GM18520 (cell line): ENCODE measurements at regions not wholly inside any gene's neighbourhood (a gene's known extent, or its start where the extent isn't known, plus 50 kb on each side); places are given as distances from the start of the nearest gene placed in this dataset.
"Not testable (repeated sequence)": the region's sequence is repeated elsewhere in the genome, so short reads cannot be mapped to it uniquely, and the experiment has no call there.

Experiments used
- ATAC-seq: cut with Tn5 transposase; IDR thresholded peaks from one replicate; pipeline ENCODE4 v1.9.1; 2021; ENCODE audit not compliant: unreplicated experiment

- no peak for ATAC-seq
Observed at GRCh38 chr5:155114655-155115054, 101.1 kb downstream of the KIF4B start.

- ATAC-seq: no peak
Observed at GRCh38 chr5:155116456-155117251, 103.1 kb downstream of the KIF4B start.

- ATAC-seq: no peak
Observed at GRCh38 chr5:155125551-155126095, 112.1 kb downstream of the KIF4B start.

- ATAC-seq: no peak
Observed at GRCh38 chr5:155126573-155126972, 113.0 kb downstream of the KIF4B start.

- no peak for ATAC-seq
Observed at GRCh38 chr5:155127552-155127951, 114.0 kb downstream of the KIF4B start.

DNA sequence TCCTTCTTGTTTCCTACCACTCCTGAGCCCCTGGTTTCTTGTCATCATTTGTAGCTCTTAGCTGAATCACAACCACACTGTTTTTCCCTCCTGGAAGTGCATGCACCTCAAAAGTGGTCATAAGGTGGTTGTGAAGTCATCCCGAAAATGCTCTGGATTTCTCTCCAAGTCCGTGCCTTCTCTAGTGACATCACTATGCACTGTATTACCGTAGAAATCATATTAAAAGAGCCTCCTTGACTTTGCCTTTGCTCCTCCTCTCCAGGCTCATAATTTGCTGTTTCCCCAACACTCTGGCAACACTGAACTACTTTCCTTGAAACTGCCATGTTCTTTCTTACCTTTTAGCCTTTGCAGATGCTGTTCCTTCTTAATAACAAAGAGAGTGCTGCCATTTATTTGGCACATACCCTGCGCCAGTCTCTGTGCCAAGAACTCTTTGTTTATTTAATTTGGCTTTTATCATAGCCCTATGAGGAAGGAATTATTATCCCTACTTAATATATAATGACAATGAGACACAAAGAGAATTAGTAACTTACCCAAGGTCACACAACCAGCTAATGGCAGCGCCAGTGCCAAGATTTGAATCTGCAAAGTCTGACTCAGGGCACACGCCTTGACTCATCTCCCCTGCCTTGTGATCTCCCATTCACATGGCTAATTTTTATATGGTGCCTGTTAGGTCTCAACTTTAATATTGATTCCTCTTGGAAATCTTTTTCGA, 115.4 kb downstream of the KIF4B start:
- no peak for ATAC-seq

GRCh38 chr5:155129513-155129880, 115.9 kb downstream of the KIF4B start:
- no peak for ATAC-seq

GRCh38 chr5:155134130-155134529, 120.6 kb downstream of the KIF4B start:
- no peak for ATAC-seq

- no peak for ATAC-seq
Observed at GRCh38 chr5:155136216-155136850, 122.8 kb downstream of the KIF4B start.

GRCh38 chr5:155137683-155138082, 124.1 kb downstream of the KIF4B start:
- ATAC-seq: no peak

GRCh38 chr5:155140646-155141045, 127.1 kb downstream of the KIF4B start:
- no peak for ATAC-seq

GRCh38 chr5:155144956-155145355, 131.4 kb downstream of the KIF4B start:
- ATAC-seq: no peak

DNA sequence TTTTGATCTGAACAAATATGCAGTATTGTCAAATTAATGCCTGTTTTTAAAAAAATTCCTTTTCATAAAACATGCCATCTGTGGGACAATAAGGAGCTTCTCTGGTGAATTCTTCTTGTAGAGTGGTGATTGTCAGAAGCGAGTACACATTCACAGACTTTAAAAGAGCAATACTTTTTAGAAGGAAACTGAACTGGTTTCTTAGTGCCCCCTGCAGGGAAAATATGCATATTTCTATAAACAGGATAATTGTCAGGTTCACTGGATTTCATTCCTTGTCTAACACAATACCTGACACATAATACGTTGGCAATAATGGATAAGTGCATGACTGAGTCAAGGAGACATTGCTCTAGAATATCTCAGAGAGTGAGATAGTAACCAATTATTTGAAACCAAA, 133.7 kb downstream of the KIF4B start:
- no peak for ATAC-seq

- peak; percentile 47 for ATAC-seq
Observed at GRCh38 chr5:155148694-155149093, 135.1 kb downstream of the KIF4B start.

DNA sequence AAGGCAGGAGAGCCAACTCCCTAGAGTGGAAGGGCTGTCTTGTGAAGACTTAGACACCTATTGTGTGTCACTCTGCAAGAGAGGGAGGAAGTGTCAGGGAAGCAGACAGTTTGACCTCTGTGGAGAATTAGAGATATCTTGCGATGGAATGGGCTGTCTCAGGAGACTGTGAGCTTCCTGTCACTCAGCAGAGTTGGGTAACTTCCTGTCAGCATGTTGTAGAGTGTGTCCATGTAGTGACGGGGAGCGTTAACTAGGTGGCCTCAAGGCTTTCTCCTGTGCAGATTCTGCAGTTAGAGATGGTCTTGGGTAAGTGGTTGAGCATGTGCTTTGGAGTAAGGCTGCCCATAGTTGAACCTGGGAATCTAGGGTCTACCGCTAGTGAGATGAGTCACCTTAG, 136.5 kb downstream of the KIF4B start:
- no peak for ATAC-seq

DNA sequence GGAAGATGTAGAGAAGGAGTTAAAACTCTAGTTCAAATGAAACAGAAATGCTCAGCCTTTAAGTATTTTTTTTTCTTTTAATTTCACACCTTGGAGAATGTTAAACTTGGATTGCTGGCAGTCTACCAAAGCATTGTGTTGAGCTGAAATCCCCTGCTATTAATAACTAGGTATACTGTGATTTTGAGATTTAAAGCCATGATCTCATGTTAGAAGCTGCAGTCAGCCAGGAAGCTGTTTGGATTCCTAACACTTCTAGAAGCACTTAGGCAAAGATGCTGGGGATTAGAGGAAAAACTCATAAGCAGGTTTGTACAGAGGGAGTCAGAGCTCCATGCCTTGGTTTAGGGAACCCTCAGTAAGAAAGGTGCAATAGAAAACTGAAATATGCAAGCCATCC, 141.4 kb downstream of the KIF4B start:
- no peak for ATAC-seq

- not testable (repeated sequence) for ATAC-seq
Observed at GRCh38 chr5:155163084-155163483, 149.5 kb downstream of the KIF4B start.

- ATAC-seq: no peak
Observed at GRCh38 chr5:155167736-155168135, 154.2 kb downstream of the KIF4B start.

DNA sequence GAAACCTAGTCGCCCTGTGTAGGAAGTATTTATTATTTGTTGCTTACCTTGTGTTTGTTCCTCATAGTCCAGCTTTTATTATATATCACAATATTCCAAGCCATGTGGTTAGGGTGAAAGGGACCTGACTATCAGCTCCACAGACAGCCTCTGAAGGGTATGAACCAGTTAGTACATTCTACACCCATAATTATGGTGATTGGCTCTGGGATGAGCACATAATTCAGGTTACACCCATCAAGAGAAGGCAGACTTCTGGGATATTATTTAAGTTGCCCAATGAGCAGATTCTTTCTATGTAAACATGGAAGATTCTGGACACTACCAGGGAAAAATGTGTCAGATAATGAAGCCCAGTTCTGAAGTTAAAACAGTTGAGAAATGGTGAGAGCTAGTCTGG, 168.0 kb downstream of the KIF4B start:
- ATAC-seq: no peak

DNA sequence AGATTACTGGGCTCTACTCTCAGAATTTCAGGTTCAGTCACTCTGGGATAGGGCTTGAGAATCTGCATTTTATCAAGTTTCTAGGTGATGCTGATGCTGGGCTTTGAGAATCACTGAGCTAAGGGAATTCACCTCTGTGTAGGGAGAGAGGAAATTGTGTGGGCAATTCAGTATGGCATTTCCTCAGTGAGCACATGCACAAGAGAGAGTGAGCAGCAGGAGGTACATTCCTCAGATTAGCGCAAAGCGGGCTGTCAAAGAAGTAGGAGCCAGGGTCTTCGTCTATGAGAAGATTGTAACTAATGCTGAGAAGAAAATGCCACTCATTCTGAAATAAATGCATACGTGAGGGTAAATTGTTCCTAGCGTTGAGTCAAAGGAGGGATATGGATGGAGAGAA, 175.9 kb downstream of the KIF4B start:
- no peak for ATAC-seq

GRCh38 chr5:155189981-155190380, 176.4 kb downstream of the KIF4B start:
- ATAC-seq: no peak

GRCh38 chr5:155193029-155193428, 179.5 kb downstream of the KIF4B start:
- no peak for ATAC-seq
